ENCODE measurements at regions not wholly inside any gene's neighbourhood (a gene's known extent, or its start where the extent isn't known, plus 50 kb on each side); places are given as distances from the start of the nearest gene placed in this dataset.

GRCh38 chr13:84366506-84366905 lies 484.2 kb upstream of the SLITRK1 start:
- DNase-seq (ENCODE audit: extremely low spot score), result no peak
- ChIA-PET CTCF (no interaction called here), POLR2A (no interaction called here)
- TF ChIP-seq CTCF (IDR thresholded peaks at IDR 0.05; ENCODE audit: control extremely low read depth, extremely low read depth, low read depth, missing control alignments), result no peak

- no peak for TF ChIP-seq CTCF (IDR thresholded peaks at IDR 0.05; ENCODE audit: control extremely low read depth, extremely low read depth, low read depth, missing control alignments)
- POLR2A ChIA-PET, result no interaction called here
- CTCF ChIA-PET, result no interaction called here
- DNase-seq (ENCODE audit: extremely low spot score), result no peak
Measured at GRCh38 chr13:84362777-84363176, 480.5 kb upstream of the SLITRK1 start.

GRCh38 chr13:84360822-84361221 lies 478.5 kb upstream of the SLITRK1 start:
- ChIA-PET POLR2A (no interaction called here), CTCF (no interaction called here)
- TF ChIP-seq CTCF (IDR thresholded peaks at IDR 0.05; ENCODE audit: control extremely low read depth, extremely low read depth, low read depth, missing control alignments), result no peak
- no peak for DNase-seq (ENCODE audit: extremely low spot score)

- POLR2A ChIA-PET, result no interaction called here
- DNase-seq (ENCODE audit: extremely low spot score), result no peak
- CTCF ChIA-PET, result interaction anchor here (0.9 kb wide), 2 partner anchors 10 to 12 kb away, joined by 3 read pairs; no protein-coding TSS in a partner anchor
- no peak for TF ChIP-seq CTCF (IDR thresholded peaks at IDR 0.05; ENCODE audit: control extremely low read depth, extremely low read depth, low read depth, missing control alignments)
Measured at GRCh38 chr13:84358601-84359000, 476.3 kb upstream of the SLITRK1 start.

GRCh38 chr13:84352946-84353345 lies 470.7 kb upstream of the SLITRK1 start:
- ChIA-PET POLR2A (no interaction called here), CTCF (interaction anchor here (1.2 kb wide), 1 partner anchor 65 kb away, joined by 3 read pairs; no protein-coding TSS in a partner anchor)
- TF ChIP-seq CTCF (IDR thresholded peaks at IDR 0.05; ENCODE audit: control extremely low read depth, extremely low read depth, low read depth, missing control alignments), result no peak
- no peak for DNase-seq (ENCODE audit: extremely low spot score)

- no peak for DNase-seq (ENCODE audit: extremely low spot score)
- TF ChIP-seq CTCF (IDR thresholded peaks at IDR 0.05; ENCODE audit: control extremely low read depth, extremely low read depth, low read depth, missing control alignments), result no peak
- ChIA-PET POLR2A (no interaction called here), CTCF (no interaction called here)
Measured at GRCh38 chr13:84339456-84339855, 457.2 kb upstream of the SLITRK1 start.

- TF ChIP-seq CTCF (IDR thresholded peaks at IDR 0.05; ENCODE audit: control extremely low read depth, extremely low read depth, low read depth, missing control alignments), result no peak
- ChIA-PET CTCF (no interaction called here), POLR2A (no interaction called here)
- DNase-seq (ENCODE audit: extremely low spot score), result no peak
Measured at GRCh38 chr13:84332346-84332745, 450.1 kb upstream of the SLITRK1 start.

Data from GM10248 (cell line).